Stomach (tissue), 8 donors: ENCODE measurements at regions not wholly inside any gene's neighbourhood (a gene's known extent, or its start where the extent isn't known, plus 50 kb on each side); places are given as distances from the start of the nearest gene placed in this dataset.

Experiments used
- DNase-seq, 2 donors: peaks; one replicate each; pipeline versions ENCODE4 v3.0.0 to v3.0.0-alpha.2; 2013 to 2019
- H3K27ac ChIP-seq, 5 donors: fragments of 200-600 bp in 4 of 5; sonication (generic) in 4 of 5; one replicate each; pipeline ENCODE4 v1.5.1; 2013 to 2019; ENCODE audit warnings: mild to moderate bottlenecking in 1 of 5, moderate library complexity in 1 of 5
- H3K27me3 ChIP-seq, 3 donors: fragments of 200-600 bp; sonication (generic); one replicate each; pipeline ENCODE4 v1.5.1; 2017 to 2019; ENCODE audit warnings: mixed run types in 1 of 3
- H3K36me3 ChIP-seq, 4 donors: fragments of 200-600 bp; sonication (generic); 1 replicate in 3 of 4; 2 replicates in 1 of 4; pipeline ENCODE4 v1.5.1; 2016 to 2019
- H3K4me1 ChIP-seq, 4 donors: fragments of 200-600 bp; sonication (generic); one replicate each; pipeline ENCODE4 v1.5.1; 2016 to 2019
- H3K4me3 ChIP-seq, 4 donors: fragments of 200-600 bp; sonication (generic) in 3 of 4; one replicate each; pipeline ENCODE4 v1.5.1; 2016 to 2019; ENCODE audit warnings: mild to moderate bottlenecking in 1 of 4
- H3K9me3 ChIP-seq, 4 donors: fragments of 200-600 bp; sonication (generic); one replicate each; pipeline ENCODE4 v1.5.1; 2016 to 2019
- EP300 ChIP-seq: sonication (generic); formaldehyde crosslinking; IDR thresholded peaks from one replicate; pipeline ENCODE4 v1.6.1; 2017; ENCODE audit warnings: antibody characterized with exemption
- POLR2A ChIP-seq, 4 donors: fragments of 450-650 bp; IDR thresholded peaks; one replicate each; pipeline ENCODE4 v1.6.1; 2016; ENCODE audit warnings: antibody characterized with exemption in 4 of 4, control low read depth in 2 of 4, mild to moderate bottlenecking in 1 of 4, moderate library complexity in 1 of 4
- POLR2AphosphoS5 ChIP-seq, 3 donors: sonication (generic); formaldehyde crosslinking; IDR thresholded peaks; one replicate each; pipeline ENCODE4 v1.6.1; 2016; ENCODE audit warnings: antibody characterized with exemption in 3 of 3
- WGBS, 5 donors: extraction: QIAGEN DNeasy Blood & Tissue Kit in 3 of 5; methylation state at CpG; one replicate each; pipeline versions ENCODE4 v1.1.5 to v1.1.7; 2013 to 2018; 5-methylcytosine and 5-hydroxymethylcytosine counted together
- intact Hi-C: fragments of 100-400 bp; cut with DNase I; formaldehyde crosslinking; loops from one replicate; pipeline ENCODE4 v1.15.1; 2023; ENCODE audit warnings: low total_unique reads
- TF ChIP-seq, protein P1 (sequence below), 7 experiments: fragments of 450-650 bp in 4 of 7; fragments of 200-600 bp in 3 of 7; sonication (generic) in 3 of 7; IDR thresholded peaks; one replicate each; pipeline ENCODE4 v1.5.1; 2016 to 2019; ENCODE audit warnings: antibody characterized with exemption in 7 of 7, control low read depth in 2 of 7, mild to moderate bottlenecking in 1 of 7
- donor health status: healthy with polysubstance abuse.
- donor health status: Bipolar disorder and iron deficiency.
- donor health status: healthy.

DNA sequence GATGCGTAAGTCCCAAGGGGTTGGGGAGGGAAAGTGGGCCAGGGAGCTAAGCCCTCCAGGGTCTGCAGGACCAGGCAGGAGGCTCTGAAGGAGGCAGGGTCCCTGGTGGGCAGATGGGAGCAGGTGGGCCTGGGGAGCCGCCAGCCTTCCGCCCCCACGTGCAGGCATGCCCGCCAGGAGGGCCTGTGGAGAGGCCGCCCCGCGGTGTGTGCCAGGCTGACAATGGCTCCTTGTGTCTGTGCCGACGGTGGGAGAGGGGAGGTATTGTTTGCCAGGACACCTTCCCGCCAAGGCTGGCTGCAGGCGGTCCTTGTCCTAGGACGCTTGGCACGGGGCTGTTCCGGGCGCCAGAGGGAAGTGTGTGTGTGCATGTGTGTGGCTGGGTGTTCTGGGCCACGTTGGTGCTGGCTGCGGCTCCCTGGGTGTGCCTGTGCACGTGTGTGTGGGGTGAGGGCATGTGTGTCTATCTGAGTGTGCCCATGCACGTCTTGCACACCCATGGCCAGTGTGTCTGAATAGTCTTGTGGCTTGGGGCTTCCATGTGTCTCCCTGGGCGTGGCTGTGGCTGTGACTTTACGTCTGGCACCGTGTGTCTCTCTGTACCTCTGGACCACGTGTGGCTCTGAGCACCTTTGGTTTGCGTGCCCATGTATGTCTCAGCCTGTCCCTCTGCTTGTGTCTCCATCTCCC is 153.0 kb downstream of the CEBPB start:
- intact Hi-C loops, result no loop called here
- TF ChIP-seq EP300, result no peak
- TF ChIP-seq POLR2AphosphoS5 (IDR thresholded peaks at IDR 0.05), result no peak
- TF ChIP-seq POLR2A (IDR thresholded peaks at IDR 0.05), result no peak
- TF ChIP-seq, protein P1, sequence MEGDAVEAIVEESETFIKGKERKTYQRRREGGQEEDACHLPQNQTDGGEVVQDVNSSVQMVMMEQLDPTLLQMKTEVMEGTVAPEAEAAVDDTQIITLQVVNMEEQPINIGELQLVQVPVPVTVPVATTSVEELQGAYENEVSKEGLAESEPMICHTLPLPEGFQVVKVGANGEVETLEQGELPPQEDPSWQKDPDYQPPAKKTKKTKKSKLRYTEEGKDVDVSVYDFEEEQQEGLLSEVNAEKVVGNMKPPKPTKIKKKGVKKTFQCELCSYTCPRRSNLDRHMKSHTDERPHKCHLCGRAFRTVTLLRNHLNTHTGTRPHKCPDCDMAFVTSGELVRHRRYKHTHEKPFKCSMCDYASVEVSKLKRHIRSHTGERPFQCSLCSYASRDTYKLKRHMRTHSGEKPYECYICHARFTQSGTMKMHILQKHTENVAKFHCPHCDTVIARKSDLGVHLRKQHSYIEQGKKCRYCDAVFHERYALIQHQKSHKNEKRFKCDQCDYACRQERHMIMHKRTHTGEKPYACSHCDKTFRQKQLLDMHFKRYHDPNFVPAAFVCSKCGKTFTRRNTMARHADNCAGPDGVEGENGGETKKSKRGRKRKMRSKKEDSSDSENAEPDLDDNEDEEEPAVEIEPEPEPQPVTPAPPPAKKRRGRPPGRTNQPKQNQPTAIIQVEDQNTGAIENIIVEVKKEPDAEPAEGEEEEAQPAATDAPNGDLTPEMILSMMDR (IDR thresholded peaks at IDR 0.05), result no peak
- H3K36me3 ChIP-seq, result no peaks in the 10 kb centered on the region
- H3K9me3 ChIP-seq, result no peaks in the 10 kb centered on the region
- H3K4me1 ChIP-seq, result peaks cover 10 to 41% (median 25%) of the 10 kb centered on the region in 4 donors
- DNase-seq, result no peak
- no peak overlapping the region for H3K4me3 ChIP-seq
- no peaks in the 10 kb centered on the region for H3K27me3 ChIP-seq
- no peak overlapping the region for H3K27ac ChIP-seq
- 49 to 83% (median 64%) methylated on average over 6 to 25 of the region's 25 CpGs for WGBS, 5 donors

DNA sequence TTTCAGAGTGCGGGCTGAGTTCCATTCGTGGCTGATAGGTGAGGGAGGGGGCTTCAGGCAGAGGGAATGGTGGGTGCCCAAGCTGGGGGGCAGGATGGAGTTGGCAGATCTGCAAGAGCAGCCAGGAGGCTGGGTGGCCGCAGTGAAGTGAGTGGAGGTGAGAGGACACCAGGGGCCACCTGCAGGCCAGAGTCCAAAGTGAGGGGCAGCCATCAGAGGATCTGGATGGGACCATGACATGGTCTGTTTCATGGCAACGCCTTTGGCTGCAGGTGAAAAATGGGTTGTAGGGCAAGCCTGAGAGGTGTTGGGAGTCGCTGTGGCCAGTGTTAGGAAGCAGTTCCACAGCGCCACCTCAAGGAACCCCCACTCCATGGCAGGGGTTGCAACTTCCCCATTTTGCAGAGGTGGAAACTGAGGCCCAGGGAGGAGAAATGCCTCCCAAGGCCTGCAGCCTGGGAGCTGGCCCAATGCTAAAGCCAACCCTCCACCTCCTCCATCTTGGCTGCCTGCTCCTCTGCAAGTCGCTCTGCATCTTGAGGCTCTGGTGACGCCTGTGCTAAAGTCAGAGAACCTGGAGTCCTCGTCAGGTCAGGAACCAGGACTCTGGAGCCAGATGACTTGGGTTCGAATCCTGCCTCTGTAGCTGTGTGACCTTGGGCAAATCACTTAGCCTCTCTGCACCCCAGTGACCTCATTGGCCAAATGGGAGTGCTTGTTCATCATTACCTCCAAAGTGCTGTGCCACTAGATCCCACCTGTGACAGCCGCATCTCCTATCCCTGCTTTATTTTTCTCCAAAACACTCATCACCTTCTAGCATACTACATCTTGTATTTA is 153.8 kb downstream of the CEBPB start:
- 91 to 94% (median 93%) methylated on average over 11 of the region's 11 CpGs for WGBS, 5 donors
- Histone ChIP-seq H3K27me3 (no peaks in the 10 kb centered on the region), H3K27ac (no peak overlapping the region), H3K36me3 (no peaks in the 10 kb centered on the region), H3K4me1 (peaks cover 10 to 33% (median 25%) of the 10 kb centered on the region in 4 donors), H3K4me3 (no peak overlapping the region), H3K9me3 (no peaks in the 10 kb centered on the region)
- intact Hi-C loops, result no loop called here
- TF ChIP-seq, protein P1 (IDR thresholded peaks at IDR 0.05), result no peak
- TF ChIP-seq EP300, result no peak
- TF ChIP-seq POLR2AphosphoS5 (IDR thresholded peaks at IDR 0.05), result no peak
- no peak for TF ChIP-seq POLR2A (IDR thresholded peaks at IDR 0.05)
- DNase-seq, result no peak

DNA sequence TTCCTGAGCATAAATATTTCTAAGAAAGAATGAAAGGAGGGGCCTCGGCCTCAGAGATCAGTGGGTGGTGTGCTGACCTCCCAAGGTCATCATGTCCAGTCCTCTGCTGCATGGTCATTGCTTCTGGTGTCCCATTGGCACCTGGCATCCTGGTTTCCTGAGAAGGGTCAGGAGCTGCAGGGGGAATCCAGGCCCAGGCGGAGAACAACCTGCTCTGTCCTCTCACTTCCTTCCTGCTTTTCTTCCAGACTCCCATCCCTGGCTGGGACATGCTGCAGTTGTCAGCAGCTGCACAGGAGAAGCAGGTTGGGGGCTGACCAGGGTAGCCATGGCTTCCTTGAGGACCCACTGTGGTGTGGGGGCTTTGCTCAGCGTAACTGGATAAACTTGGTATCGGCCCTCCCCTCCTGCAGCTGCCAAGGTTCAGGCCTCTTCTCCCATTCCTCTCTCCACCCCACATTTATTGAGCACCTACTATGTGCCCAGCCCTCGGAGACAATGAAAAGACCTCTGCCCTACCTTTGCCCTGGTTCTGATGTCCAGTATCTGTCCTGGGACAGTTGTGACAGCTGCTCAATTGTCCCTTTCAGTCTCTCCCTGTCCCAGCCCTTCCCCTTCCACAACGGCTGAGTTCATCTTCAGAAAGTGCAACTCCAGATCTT is 155.2 kb downstream of the CEBPB start:
- no peak for TF ChIP-seq EP300
- TF ChIP-seq, protein P1 (IDR thresholded peaks at IDR 0.05), result no peak
- no peak for TF ChIP-seq POLR2A (IDR thresholded peaks at IDR 0.05)
- no peak for TF ChIP-seq POLR2AphosphoS5 (IDR thresholded peaks at IDR 0.05)
- intact Hi-C loops, result no loop called here
- no peak for DNase-seq

More for the DNA sequence above, 155.2 kb downstream of the CEBPB start:
- Histone ChIP-seq H3K27me3 (no peaks in the 10 kb centered on the region), H3K36me3 (no peaks in the 10 kb centered on the region), H3K4me1 (peaks cover 10 to 25% (median 22%) of the 10 kb centered on the region in 4 donors), H3K9me3 (no peaks in the 10 kb centered on the region), H3K27ac (peak overlapping the region; percentile 51 to 83 (median 73)), H3K4me3 (peak overlapping the region in 2 of 4 donors; percentile 14 to 15)
- 67 to 79% (median 74%) methylated on average over 6 of the region's 6 CpGs for WGBS, 5 donors
